GM12873 (cell line): ENCODE measurements at regions not wholly inside any gene's neighbourhood (a gene's known extent, or its start where the extent isn't known, plus 50 kb on each side); places are given as distances from the start of the nearest gene placed in this dataset.

Experiments used
- TF ChIP-seq, protein P1 (sequence below): IDR thresholded peaks from 2 replicates; pipeline ENCODE4 v1.5.1; 2012; ENCODE audit warnings: low read depth, mild to moderate bottlenecking, moderate library complexity, low read length, control low read depth; ENCODE audit not compliant: insufficient read depth; ENCODE audit errors: missing control alignments

DNA sequence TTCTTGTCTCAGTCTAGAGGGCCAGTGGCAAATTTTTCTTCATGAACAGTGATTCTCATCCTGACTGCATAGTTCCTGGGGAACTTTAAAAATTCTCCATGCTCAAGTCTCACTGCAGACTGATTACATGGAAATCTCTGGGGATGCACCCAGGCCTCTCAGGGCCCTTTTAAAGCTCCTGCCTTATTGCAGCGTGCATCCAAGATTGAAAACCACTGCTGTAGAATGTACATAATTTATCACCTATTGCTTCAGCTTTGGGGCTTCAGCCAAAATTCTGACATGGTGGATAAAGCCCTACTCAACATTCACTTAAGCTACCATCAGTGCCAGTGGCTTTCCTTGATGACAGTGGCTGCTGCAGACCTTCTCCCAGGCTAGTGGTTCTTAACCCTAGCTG is 143.8 kb downstream of the BTBD3 start:
- TF ChIP-seq, protein P1, sequence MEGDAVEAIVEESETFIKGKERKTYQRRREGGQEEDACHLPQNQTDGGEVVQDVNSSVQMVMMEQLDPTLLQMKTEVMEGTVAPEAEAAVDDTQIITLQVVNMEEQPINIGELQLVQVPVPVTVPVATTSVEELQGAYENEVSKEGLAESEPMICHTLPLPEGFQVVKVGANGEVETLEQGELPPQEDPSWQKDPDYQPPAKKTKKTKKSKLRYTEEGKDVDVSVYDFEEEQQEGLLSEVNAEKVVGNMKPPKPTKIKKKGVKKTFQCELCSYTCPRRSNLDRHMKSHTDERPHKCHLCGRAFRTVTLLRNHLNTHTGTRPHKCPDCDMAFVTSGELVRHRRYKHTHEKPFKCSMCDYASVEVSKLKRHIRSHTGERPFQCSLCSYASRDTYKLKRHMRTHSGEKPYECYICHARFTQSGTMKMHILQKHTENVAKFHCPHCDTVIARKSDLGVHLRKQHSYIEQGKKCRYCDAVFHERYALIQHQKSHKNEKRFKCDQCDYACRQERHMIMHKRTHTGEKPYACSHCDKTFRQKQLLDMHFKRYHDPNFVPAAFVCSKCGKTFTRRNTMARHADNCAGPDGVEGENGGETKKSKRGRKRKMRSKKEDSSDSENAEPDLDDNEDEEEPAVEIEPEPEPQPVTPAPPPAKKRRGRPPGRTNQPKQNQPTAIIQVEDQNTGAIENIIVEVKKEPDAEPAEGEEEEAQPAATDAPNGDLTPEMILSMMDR = no peak

GRCh38 chr20:12063106-12063684 is 145.5 kb downstream of the BTBD3 start:
- TF ChIP-seq, protein P1 = no peak

DNA sequence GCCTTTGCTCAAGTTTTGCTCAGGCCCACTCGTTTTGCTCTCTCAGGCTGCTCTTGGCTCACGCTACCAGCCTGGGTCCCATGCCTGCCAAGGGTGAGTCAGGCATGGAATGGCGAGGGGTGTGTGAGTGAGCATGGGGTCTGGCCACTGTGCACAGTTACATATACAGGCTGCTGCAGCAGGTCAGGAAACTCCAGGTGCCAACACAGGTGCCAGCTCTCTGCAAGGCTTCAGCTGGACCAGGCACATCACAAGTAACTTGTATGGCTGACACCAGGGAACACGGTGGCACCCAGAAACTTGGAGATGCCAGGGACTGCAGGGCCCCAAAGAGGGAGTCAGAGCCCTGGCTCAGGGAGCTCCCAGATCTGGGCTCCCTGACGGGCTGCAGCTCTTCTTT is 146.8 kb downstream of the BTBD3 start:
- TF ChIP-seq, protein P1 = no peak

DNA sequence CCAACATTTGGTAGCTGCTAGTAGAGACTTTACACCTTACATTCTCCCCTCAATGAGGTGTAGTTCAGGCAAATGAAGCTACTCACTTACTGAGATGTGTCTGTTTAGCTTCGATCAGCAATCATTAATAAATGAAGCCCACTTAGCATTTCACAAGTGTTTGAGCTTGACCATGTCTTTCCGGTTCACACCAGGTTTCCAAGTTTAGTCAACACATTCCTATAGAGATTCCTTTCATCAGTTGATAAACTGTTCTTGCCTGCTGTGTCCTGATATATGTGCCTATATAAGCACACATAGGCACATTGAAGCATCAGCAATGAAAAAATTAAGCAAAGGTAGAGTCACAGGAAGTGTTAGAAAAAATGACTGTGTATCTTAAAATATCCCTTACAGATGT is 150.0 kb downstream of the BTBD3 start:
- TF ChIP-seq, protein P1 = no peak

DNA sequence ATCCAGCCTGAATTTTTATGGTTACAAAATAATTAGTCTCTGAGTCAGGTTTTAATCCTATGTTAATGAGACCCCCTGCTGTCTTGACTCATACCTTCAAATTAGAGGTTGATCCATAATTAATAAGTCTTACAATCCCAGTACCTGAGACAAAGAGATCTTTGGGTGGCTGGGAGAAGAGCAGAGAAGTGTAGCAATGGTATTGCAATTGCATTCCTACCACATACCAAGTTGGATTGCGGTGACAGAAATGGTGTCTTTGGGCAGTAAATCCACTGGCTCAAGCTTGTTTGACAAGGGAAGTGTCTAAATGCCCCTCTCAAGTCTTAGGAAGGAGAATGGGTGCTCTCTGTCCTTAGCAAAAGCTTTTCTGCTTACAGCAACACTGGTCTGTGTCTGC is 150.4 kb downstream of the BTBD3 start:
- TF ChIP-seq, protein P1 = no peak

DNA sequence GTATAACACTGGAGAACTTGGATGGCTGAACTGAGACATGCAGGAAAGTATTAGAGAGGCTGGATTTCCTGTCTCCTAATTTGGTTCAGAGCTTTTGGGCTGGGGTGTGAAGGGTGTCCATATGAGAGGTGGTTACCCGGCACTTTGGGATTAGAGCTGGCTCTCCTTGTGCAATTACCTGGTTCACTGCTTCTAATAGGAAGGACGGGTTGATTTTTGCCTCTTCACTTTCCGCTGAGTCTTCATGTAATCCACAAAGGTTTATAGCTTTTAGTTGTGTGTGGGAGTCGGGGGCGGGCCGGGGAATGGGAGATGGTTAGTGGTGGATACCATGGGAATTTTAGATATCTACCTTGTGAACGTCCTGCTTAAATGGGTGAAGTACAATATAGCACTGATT is 151.5 kb downstream of the BTBD3 start:
- TF ChIP-seq, protein P1 = no peak

DNA sequence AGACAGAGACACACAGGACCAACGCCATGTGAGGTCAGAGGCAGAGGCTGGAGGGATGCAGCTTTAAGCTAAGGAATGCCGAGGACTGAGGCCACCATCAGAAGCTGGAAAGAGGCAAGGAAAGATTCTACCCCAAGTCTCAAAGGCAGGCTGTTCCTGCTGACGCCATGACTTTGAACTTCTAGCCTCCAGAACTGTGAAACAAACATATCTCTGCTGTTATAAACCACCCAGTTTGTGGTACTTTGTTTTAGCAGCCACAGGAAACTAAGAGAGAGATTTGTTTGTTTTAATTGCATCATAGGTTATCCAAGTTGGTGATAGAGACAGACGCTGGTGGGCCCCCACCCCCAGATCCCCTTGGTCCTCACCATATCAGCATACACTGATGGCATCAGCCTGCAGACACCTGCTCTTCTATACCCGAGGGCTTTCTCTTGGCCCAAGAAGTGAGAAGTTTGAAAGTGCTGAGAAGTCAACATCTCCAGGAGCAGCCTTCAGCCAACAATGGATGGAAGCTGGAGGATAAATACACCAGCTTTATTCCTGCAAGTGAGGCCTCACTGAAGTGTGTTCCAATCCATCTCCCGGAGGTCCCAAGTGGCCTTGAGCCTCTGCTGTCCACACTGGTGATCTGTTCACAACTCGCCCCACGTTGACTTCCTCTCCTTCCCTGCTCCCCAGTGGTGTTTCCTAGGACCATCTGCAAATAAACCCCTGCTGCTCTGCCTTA is 154.7 kb downstream of the BTBD3 start:
- TF ChIP-seq, protein P1 = no peak
